Neural progenitor cell (in vitro differentiated cells): ENCODE measurements at regions not wholly inside any gene's neighbourhood (a gene's known extent, or its start where the extent isn't known, plus 50 kb on each side); places are given as distances from the start of the nearest gene placed in this dataset.

ENCODE experiments used
- CTCF ChIP-seq: fragments of 200-600 bp; sonication (generic); IDR thresholded peaks from 2 replicates; pipeline ENCODE4 v1.5.1; 2017; ENCODE audit warnings: antibody characterized with exemption, mild to moderate bottlenecking
- EZH2phosphoT487 ChIP-seq: fragments of 200-600 bp; sonication (generic); IDR thresholded peaks from 2 replicates; pipeline ENCODE4 v1.6.1; 2017; ENCODE audit warnings: antibody characterized with exemption

DNA sequence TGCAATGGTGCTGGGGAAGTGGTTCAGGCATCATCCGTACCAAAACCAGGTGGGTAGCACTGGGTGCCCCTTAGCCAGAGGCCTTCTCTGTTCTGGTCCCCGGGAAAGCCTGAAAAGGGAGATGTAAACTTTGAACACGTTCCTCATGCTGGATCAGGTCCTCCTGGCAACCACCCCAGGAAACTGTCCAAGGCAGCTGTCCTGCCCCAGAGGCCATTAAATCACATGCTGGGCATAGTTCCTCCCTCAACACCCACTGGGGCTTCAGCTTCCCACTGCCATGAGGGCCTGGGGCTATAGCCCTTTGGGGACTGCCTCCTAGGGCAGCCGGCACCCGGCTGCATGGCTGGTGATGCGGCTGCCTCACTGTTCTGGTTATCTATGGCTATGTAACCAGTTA is 228.9 kb upstream of the MVB12B start:
- no peak for TF ChIP-seq CTCF
- TF ChIP-seq EZH2phosphoT487 = no peak
